HG02588 (cell line): ENCODE measurements at regions not wholly inside any gene's neighbourhood (a gene's known extent, or its start where the extent isn't known, plus 50 kb on each side); places are given as distances from the start of the nearest gene placed in this dataset.

Source experiments
- ATAC-seq: cut with Tn5 transposase; IDR thresholded peaks from one replicate; pipeline ENCODE4 v1.9.1; 2021; ENCODE audit warnings: mild to moderate bottlenecking, moderate library complexity; ENCODE audit not compliant: unreplicated experiment

DNA sequence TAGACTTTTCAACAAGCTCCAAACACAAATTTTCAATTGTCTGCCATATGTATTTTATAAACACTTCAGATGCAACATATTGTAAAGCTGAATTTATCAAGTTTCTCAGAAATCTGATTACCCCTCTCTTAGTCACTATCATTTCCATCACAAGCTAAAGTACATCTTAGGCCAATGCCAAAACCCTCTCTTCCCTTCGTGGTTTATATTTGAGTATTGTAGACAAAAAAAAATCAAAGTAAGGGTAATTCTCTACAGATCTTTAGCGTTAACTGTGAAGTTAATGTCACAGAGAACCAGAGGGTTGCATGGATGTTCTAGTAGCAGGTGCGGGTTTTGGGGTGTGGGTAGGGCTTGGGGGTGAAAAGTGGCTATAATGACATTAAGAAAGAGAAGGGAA is 387.7 kb upstream of the PTGER4 start:
- no peak for ATAC-seq

GRCh38 chr5:40291338-40291737 is 388.4 kb upstream of the PTGER4 start:
- no peak for ATAC-seq

DNA sequence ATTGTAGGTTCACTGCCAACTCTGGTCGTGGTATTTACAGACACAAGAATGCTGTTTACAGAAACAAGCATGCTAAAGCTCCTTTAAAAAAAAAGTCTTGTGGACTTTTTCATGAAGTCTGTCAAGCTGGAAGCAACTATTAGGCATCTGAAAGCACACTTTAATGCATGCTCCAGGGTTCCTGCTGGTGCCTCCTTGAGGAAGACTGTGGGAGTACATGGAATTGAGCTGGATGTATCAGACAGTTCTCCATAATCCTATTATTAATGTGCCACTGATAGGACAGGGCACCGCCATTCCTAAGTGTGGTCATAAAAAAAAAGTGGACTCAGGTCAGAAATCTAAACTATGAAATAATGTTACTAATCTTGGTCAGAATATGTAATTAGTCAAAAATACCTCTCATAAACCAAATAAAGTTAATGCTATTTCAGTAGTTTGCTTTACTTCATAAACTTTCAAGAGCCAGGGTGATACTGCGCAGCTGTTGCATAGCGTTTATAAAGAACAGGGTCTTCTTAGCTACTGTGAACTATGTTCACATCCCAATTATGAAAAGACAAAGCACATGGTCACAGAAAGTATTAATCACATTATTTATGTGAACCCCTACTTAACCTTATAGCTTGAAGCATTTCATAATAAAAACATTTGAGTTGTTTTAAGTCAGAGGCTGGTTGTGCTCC is 390.8 kb upstream of the PTGER4 start:
- no peak for ATAC-seq

- no peak for ATAC-seq
Measured at GRCh38 chr5:40284863-40285262, 394.9 kb upstream of the PTGER4 start.

GRCh38 chr5:40278881-40279280 is 400.8 kb upstream of the PTGER4 start:
- no peak for ATAC-seq

DNA sequence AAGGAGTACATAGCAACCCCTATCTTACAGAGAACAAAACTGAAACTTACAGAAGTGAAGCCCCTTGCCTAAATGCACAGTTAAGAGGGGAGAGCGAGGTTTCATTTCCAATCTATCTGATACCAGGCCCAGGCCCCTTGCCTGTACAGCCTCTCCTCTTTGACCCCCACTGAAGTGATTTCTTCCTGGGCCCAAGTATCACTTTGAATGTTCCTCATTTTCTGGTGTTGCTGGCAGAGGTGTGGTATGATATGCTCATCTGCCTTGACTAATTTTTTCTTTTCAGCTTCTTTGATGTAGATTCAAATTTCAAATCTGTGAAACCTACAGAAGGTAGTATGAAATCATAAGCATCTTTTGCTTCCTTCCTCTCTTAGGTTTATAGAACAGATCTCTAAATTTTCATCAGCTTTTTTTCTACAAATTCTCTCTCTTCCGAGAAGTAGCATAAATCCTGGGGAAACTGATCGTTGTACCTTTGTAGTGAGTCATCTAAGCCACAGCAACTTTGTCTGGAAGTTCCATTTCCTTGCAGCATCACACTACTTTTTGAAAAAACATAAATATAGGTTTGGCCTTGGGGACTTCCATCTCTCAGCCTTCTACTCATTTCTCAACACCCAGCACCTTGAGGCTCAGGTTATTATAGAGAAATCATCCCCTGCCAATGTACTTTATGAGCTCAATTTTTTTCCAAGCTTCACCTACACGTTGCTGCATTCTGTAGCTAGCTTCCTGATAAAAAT is 402.4 kb upstream of the PTGER4 start:
- no peak for ATAC-seq

DNA sequence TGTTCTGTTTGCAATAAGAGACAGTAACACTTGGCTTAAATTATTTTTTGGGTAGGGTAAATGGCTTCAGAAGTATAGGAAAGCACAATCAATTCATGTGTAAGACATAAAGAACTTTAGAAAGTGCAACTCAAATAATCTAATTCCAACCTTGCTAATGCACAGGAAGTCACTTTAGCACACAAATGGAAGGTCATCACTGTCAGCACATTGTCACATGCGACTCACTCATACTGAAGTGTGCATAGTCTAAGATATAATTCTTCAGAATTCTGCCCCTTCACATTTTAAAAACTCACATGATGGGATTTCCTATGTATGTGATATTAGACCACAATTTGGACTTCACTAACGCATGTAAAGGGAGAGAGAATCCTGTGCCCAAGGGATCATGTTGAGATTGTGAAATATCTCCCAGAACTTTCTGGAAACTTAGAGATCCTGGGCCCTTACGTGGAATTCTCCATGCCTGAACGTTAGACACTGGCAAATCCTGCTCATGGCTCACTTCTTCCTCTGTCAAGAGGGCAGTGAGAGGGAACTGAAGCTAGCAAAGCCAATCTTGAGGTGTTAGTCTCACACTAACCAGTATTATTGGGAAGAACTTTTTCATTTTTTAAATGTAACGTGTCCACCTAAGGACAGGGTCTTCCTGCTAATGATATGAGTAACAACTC is 403.2 kb upstream of the PTGER4 start:
- ATAC-seq: no peak

DNA sequence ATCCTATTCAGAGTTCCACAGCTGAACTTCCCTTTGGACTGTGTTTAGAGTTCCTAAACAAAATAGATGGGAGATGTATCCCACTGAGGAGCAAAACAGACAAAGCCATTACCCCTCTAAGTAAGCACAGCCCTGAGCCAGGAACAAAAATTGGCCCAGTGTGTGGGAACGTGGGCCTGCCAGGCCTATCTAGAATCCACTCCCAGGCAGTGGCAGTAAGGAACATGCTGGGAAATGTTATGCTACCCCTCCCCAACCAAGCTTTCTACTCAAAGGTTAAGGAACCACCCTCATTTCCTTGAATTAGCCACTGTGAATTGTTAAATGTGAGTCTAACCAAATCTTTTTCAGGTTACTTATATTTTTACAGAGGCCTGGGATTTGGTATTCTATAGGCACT is 405.1 kb upstream of the PTGER4 start:
- no peak for ATAC-seq

DNA sequence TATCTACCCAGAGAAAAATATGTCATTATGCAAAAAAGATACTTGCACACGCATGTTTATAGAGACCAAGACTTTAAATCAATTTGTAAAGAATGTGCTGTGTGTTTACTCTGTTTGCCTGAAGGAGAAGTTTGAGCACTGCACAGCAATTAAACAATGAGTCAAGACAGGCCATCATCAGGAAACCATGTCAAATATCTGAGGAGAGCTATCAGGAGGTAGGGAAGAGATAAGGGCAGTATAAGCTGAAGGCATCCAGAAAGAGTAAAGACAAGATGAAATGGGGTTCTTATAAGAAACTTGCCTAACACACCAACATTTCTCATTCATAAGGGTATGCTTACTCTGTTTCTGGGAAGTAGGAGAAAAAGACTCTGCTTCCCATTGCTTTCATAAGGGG is 405.8 kb upstream of the PTGER4 start:
- no peak for ATAC-seq

GRCh38 chr5:40271476-40271875 is 408.2 kb upstream of the PTGER4 start:
- ATAC-seq: no peak

GRCh38 chr5:40270274-40270845 is 409.4 kb upstream of the PTGER4 start:
- ATAC-seq: no peak

DNA sequence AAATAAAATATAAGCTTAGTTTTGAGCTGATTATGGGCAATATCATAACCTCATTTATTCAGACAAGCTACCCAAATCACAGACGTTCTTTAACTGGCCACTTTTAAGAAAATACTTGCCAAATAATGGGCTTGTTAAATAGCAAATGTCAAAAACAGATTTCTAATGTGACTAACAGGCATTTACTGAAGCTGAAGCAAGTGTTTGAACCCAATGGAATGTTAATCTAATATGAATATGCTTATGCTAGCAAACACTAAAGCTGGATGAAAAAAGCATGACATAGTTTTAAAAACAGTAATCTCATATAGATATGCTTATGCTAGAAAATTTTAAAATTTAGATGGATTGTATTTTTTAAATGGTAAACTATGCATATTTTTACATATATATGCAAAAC is 411.6 kb upstream of the PTGER4 start:
- no peak for ATAC-seq

DNA sequence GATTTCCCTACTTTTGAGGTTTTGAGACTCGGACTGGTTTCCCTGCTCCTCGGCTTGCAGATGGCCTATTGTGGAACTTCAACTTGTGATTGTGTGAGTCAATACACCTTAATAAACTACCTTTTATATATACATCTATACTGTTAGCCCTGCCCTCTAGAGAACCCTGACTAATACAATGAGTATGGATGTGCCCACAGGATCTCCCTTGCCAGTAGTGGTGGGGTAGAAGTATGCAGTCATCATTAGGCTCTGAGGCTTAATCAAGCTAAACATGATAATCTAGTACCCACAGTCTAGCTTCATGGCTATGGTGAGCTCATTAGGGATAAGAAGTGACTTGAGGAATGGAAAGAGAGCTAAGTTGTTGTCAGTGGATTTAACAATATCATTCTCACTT is 412.8 kb upstream of the PTGER4 start:
- no peak for ATAC-seq

DNA sequence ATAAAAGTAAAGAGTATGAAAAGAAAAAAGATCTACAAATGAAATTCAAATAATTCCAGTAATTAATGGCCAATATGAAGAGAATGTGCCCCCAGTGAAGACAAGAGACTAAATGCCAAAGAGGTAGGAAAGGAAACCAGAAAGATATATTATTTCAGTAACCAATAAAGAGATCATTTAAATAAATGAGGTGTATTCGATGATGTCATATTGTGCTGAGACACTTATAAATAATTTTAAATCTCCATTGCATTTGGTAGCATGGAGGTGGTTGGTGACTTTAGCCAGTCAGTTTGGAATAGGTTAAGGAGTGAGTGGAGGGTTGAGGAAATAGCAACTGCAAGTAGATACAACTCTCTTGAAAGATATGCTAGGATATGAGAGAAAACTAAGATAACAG is 417.7 kb upstream of the PTGER4 start:
- ATAC-seq: no peak

DNA sequence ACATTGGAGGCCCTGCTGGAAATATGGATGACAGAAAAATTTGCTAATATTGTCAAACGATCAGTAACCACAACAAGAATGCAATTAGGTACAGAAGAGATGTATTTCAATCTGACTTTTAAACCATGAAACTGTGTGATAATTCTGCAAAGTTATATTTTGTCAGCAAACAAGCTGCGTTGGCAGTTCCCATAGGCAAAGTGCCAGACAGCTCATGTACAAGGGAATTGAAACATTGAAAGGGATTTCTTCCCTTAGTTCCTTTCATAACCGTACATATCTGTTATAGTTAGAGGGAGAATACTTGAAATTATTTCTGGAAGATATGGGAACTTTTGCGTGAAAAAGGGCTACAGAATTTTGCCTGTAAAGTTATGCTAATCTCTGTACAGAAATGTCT is 419.4 kb upstream of the PTGER4 start:
- ATAC-seq: no peak

DNA sequence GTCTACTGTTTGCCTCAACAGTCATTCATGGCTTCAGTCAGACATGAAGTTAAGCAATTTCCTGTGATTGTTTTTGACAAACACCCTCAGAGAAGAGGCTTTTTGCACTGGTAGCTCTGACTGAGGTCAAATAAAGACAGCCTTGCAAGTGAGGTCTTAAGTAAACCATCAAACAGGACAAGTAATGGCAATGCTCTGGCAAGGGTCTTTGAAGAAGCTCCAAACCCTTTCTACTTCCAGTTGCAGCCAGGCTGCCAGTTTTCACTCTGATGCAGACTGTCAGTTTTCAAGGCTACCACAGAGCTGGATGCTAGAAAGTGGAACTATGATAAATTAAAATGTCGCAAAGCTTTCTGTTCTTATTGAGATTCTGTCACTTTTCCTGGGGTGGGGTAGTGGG is 421.5 kb upstream of the PTGER4 start:
- ATAC-seq: no peak

GRCh38 chr5:40240671-40241070 is 439.0 kb upstream of the PTGER4 start:
- ATAC-seq: no peak

DNA sequence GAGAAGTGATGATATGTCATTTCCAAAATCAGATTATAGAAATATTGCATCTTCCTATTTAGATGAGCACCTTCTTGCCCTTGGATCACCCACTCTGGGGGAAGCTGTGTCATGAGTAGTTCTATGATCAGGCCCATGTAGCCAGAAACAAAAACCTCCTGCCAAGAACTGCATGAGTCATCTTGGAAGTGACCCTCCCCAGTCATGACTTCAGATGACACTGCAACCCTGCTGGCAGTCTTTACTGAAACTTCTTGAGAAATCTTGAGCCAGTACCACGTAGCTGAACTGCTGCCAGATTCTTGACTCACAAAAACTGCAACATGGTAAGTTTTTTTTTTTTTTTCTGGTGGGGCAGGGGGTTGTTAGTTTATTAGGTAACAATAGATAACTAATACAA is 439.6 kb upstream of the PTGER4 start:
- ATAC-seq: no peak

DNA sequence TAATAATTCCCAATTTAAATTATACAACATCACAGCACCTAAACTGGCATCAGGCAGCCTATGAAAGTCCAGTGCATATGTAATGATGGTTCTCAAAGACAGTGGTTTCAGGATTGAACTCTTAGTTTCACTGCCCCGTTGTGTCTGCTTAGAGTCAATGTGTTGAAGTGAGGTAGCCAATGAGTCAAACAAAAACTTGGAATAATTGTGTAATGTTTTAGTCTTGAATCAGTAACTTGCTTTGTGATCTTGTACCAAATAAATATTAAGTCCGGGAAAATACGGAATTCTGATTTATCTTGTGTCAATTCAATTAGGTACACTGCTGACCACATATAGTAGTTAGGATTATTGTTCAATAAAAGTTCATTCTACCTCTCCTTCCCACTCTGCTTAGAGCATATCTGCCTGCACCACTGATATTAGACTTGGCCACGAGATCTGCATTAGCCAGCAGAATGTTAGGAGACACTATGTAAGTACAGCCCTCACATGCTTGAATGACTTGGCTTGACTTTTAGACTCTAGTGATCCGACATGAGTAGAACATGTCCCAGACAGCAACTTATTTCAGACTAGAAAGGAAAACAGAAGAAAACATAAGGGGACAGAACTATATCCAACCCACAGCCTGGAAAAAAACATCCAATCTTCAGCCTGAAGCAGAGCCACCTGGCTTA is 441.5 kb upstream of the PTGER4 start:
- no peak for ATAC-seq

DNA sequence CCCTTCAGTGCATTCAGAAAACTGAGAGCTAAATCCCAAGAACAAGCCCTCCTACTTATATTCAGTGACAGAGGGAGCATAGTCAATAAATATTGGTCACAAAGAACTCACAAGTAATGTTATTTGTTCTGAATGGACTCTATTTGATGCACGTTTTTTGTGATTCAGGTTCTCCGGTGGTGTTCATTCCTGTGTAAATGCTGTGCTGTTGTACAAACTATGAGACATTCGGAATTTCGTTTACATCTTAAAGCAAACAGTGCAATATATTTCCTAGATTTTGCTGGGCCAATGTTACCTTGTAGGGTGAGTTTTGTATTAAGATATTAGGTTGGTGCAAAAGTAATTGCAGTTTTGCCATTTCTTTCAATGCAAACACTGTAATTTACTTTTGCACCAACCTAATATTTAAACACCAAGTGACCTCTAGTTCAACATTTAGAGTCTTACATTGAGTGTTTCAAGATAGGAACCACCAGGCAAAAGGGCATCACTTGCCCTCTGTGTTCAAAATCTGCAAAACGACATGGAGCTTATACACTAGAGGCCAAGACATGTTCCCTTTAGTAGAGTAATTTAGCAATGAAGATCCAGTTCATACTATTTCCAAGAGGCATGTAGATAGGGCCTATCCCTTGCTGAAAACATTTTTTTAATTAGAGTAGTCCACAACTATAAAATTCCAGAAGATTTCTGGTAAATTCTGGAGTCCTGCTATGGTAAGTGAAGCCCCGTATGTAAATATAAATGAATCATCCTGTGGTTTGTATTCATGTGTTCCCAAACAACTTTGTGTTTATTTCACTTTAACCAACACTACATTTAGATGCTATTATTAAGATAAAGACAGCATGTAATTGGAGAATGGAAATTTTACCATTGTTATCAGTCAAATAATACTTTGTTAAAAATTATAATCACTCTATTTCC is 444.0 kb upstream of the PTGER4 start:
- no peak for ATAC-seq
